Aorta (tissue), 5 donors: ENCODE measurements at regions not wholly inside any gene's neighbourhood (a gene's known extent, or its start where the extent isn't known, plus 50 kb on each side); places are given as distances from the start of the nearest gene placed in this dataset.
A peak's percentile ranks its signal among the peaks of the same experiment; 100 is the strongest.

ENCODE experiments used
- ATAC-seq: fragments of 200-7000 bp; cut with Tn5 transposase; one replicate; pipeline ENCODE4 v1.9.1; 2022; ENCODE audit warnings: moderate library complexity; ENCODE audit not compliant: low FRiP score
- DNase-seq, 2 donors: peaks; one replicate each; pipeline ENCODE4 v3.0.0-alpha.2; 2020
- H3K27ac ChIP-seq, 2 donors: one replicate each; pipeline ENCODE4 v1.5.1; 2013; ENCODE audit warnings: low read length in 2 of 2, mild to moderate bottlenecking in 2 of 2, moderate library complexity in 2 of 2, control low read depth in 1 of 2, inconsistent platforms in 1 of 2, low read depth in 1 of 2
- H3K27me3 ChIP-seq, 2 donors: one replicate each; pipeline ENCODE4 v1.6.1; 2013; ENCODE audit warnings: control low read depth in 1 of 2, low read length in 1 of 2, mild to moderate bottlenecking in 1 of 2, moderate library complexity in 1 of 2; ENCODE audit not compliant: insufficient read depth in 2 of 2, control insufficient read depth in 1 of 2
- H3K36me3 ChIP-seq, 2 donors: one replicate each; pipeline ENCODE4 v1.6.1; 2013; ENCODE audit warnings: control low read depth in 1 of 2, low read length in 1 of 2, mild to moderate bottlenecking in 1 of 2; ENCODE audit not compliant: insufficient read depth in 2 of 2, control insufficient read depth in 1 of 2
- H3K4me1 ChIP-seq, 2 donors: one replicate each; pipeline ENCODE4 v1.6.1; 2013; ENCODE audit warnings: low read length in 2 of 2, control low read depth in 1 of 2, mild to moderate bottlenecking in 1 of 2, moderate library complexity in 1 of 2; ENCODE audit not compliant: insufficient read depth in 2 of 2, control insufficient read depth in 1 of 2
- H3K4me3 ChIP-seq, 2 donors: one replicate each; pipeline ENCODE4 v1.5.1; 2013; ENCODE audit warnings: low read length in 2 of 2, control low read depth in 1 of 2, mild to moderate bottlenecking in 1 of 2
- H3K9me3 ChIP-seq: one replicate; pipeline ENCODE4 v1.6.1; 2013; ENCODE audit warnings: mild to moderate bottlenecking, low read length; ENCODE audit not compliant: control insufficient read depth
- WGBS, 2 donors: extraction: QIAGEN DNeasy Blood & Tissue Kit; methylation state at CpG; one replicate each; pipeline ENCODE4 v1.1.7; 2013; 5-methylcytosine and 5-hydroxymethylcytosine counted together
- intact Hi-C, 2 donors: fragments of 100-400 bp; cut with DNase I; formaldehyde crosslinking; loops; one replicate each; pipeline versions ENCODE4 v1.14.2 to v1.15.0; 2022
- donor health status: healthy with polysubstance abuse.
- donor health status: Bipolar disorder and iron deficiency.
- donor health status: DM: no; HTN: no; CAD: no.
- donor health status: DM: no; HTN: no; CAD: no.
- donor health status: DM: yes; HTN: yes; CAD: no.

- peak in 1 of 2 donors; percentile 74 for DNase-seq
- ATAC-seq = peak; percentile 59
- no peaks in the 10 kb centered on the region for H3K36me3 ChIP-seq
- 34 to 35% methylated on average over 18 of the region's 18 CpGs for WGBS, 2 donors
- intact Hi-C loops = loop anchor here in 1 of 2 donors (5.0 kb wide), 1 partner anchor 54 kb away; no protein-coding TSS in a partner anchor
- no peaks in the 10 kb centered on the region for H3K9me3 ChIP-seq
- no peak overlapping the region for H3K4me3 ChIP-seq
- no peaks in the 10 kb centered on the region for H3K4me1 ChIP-seq
- H3K27ac ChIP-seq = peak overlapping the region; percentile 58 to 84
- no peaks in the 10 kb centered on the region for H3K27me3 ChIP-seq
These were observed 266.8 kb downstream of the NDUFA10 start for GRCh38 chr2:239758279-239758877.

- no peak for DNase-seq
- Histone ChIP-seq H3K27me3 (no peaks in the 10 kb centered on the region), H3K36me3 (no peaks in the 10 kb centered on the region), H3K4me3 (no peak overlapping the region), H3K4me1 (no peaks in the 10 kb centered on the region), H3K9me3 (no peaks in the 10 kb centered on the region), H3K27ac (peak overlapping the region; percentile 58 to 95)
- intact Hi-C loops = loop anchor here (1.0 to 5.0 kb wide), 4 partner anchors 55 to 126 kb away; no protein-coding TSS in a partner anchor
- peak; percentile 65 for ATAC-seq
- 16 to 31% methylated on average over 27 to 31 of the region's 31 CpGs for WGBS, 2 donors
These were observed 268.1 kb downstream of the NDUFA10 start for GRCh38 chr2:239756790-239757760.

GRCh38 chr2:239756031-239756789, 268.9 kb downstream of the NDUFA10 start:
- ATAC-seq (peak; percentile 31), DNase-seq (no peak)
- Histone ChIP-seq H3K27me3 (no peaks in the 10 kb centered on the region), H3K36me3 (no peaks in the 10 kb centered on the region), H3K27ac (peak overlapping the region; percentile 17 to 95), H3K9me3 (no peaks in the 10 kb centered on the region), H3K4me3 (no peak overlapping the region), H3K4me1 (no peaks in the 10 kb centered on the region)
- 36 to 42% methylated on average over 10 of the region's 10 CpGs for WGBS, 2 donors
- intact Hi-C loops = loop anchor here (1.0 to 5.0 kb wide), 4 partner anchors 56 to 125 kb away; no protein-coding TSS in a partner anchor

GRCh38 chr2:239753401-239753837, 271.7 kb downstream of the NDUFA10 start:
- intact Hi-C loops = loop anchor here in 1 of 2 donors (5.0 kb wide), 1 partner anchor 129 kb away; no protein-coding TSS in a partner anchor
- DNase-seq = no peak
- H3K27me3 ChIP-seq = no peaks in the 10 kb centered on the region
- no peak for ATAC-seq
- H3K4me1 ChIP-seq = no peaks in the 10 kb centered on the region
- no peak overlapping the region for H3K27ac ChIP-seq
- H3K36me3 ChIP-seq = no peaks in the 10 kb centered on the region
- no peaks in the 10 kb centered on the region for H3K9me3 ChIP-seq
- 87 to 89% methylated on average over 14 of the region's 14 CpGs for WGBS, 2 donors
- no peak overlapping the region for H3K4me3 ChIP-seq

GRCh38 chr2:239752951-239753350, 272.2 kb downstream of the NDUFA10 start:
- DNase-seq = no peak
- H3K9me3 ChIP-seq = no peaks in the 10 kb centered on the region
- H3K36me3 ChIP-seq = no peaks in the 10 kb centered on the region
- intact Hi-C loops = loop anchor here in 1 of 2 donors (5.0 kb wide), 1 partner anchor 129 kb away; no protein-coding TSS in a partner anchor
- 87 to 88% methylated on average over 13 of the region's 13 CpGs for WGBS, 2 donors
- H3K4me3 ChIP-seq = no peak overlapping the region
- H3K27me3 ChIP-seq = no peaks in the 10 kb centered on the region
- H3K4me1 ChIP-seq = no peaks in the 10 kb centered on the region
- no peak for ATAC-seq
- no peak overlapping the region for H3K27ac ChIP-seq

GRCh38 chr2:239751679-239752355, 273.3 kb downstream of the NDUFA10 start:
- Histone ChIP-seq H3K4me1 (no peaks in the 10 kb centered on the region), H3K4me3 (no peak overlapping the region), H3K36me3 (no peaks in the 10 kb centered on the region), H3K9me3 (no peaks in the 10 kb centered on the region), H3K27me3 (no peaks in the 10 kb centered on the region), H3K27ac (peak overlapping the region in 1 of 2 donors; percentile 25)
- WGBS, 2 donors = 4 to 6% methylated on average over 23 to 24 of the region's 24 CpGs
- intact Hi-C loops = loop anchor here in 1 of 2 donors (5.0 kb wide), 1 partner anchor 130 kb away; no protein-coding TSS in a partner anchor
- ATAC-seq (peak; percentile 50), DNase-seq (peak; percentile 86 to 89)

GRCh38 chr2:239750929-239751678, 274.0 kb downstream of the NDUFA10 start:
- H3K4me1 ChIP-seq = no peaks in the 10 kb centered on the region
- intact Hi-C loops = loop anchor here in 1 of 2 donors (5.0 kb wide), 1 partner anchor 131 kb away; no protein-coding TSS in a partner anchor
- H3K27me3 ChIP-seq = no peaks in the 10 kb centered on the region

More at GRCh38 chr2:239750929-239751678, 274.0 kb downstream of the NDUFA10 start:
- Histone ChIP-seq H3K27ac (no peak overlapping the region), H3K36me3 (no peaks in the 10 kb centered on the region), H3K4me3 (no peak overlapping the region), H3K9me3 (no peaks in the 10 kb centered on the region)
- DNase-seq = peak in 1 of 2 donors; percentile 74
- ATAC-seq = peak; percentile 10
- 77 to 78% methylated on average over 21 to 22 of the region's 22 CpGs for WGBS, 2 donors
